ENCODE measurements at regions not wholly inside any gene's neighbourhood (a gene's known extent, or its start where the extent isn't known, plus 50 kb on each side); places are given as distances from the start of the nearest gene placed in this dataset.

DNA sequence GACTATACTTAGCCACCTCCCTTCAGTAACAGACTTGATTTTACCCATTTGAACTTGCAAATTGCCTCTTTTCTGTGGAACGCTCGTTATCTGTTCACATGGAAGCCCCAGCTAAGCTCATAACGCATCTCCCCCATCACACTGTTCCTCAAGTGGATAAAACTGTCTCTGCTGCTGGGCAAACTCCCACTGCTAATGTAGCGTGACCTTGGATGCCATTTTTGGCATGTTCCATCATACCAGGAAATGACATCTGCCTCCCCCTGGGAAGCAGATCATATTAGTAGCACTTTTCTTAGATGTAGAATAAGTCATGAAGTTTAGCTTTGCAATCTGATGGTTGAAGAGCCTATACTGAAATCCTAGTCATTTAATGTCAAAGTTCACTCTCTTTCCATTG, 528.7 kb upstream of the PLXNA2 start:
- TF ChIP-seq, protein P1, sequence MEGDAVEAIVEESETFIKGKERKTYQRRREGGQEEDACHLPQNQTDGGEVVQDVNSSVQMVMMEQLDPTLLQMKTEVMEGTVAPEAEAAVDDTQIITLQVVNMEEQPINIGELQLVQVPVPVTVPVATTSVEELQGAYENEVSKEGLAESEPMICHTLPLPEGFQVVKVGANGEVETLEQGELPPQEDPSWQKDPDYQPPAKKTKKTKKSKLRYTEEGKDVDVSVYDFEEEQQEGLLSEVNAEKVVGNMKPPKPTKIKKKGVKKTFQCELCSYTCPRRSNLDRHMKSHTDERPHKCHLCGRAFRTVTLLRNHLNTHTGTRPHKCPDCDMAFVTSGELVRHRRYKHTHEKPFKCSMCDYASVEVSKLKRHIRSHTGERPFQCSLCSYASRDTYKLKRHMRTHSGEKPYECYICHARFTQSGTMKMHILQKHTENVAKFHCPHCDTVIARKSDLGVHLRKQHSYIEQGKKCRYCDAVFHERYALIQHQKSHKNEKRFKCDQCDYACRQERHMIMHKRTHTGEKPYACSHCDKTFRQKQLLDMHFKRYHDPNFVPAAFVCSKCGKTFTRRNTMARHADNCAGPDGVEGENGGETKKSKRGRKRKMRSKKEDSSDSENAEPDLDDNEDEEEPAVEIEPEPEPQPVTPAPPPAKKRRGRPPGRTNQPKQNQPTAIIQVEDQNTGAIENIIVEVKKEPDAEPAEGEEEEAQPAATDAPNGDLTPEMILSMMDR (IDR thresholded peaks at IDR 0.05) = no peak
- no peak overlapping the region for H3K4me3 ChIP-seq
- no peak overlapping the region for H3K27ac ChIP-seq
- no peak for DNase-seq (ENCODE audit: low spot score)

DNA sequence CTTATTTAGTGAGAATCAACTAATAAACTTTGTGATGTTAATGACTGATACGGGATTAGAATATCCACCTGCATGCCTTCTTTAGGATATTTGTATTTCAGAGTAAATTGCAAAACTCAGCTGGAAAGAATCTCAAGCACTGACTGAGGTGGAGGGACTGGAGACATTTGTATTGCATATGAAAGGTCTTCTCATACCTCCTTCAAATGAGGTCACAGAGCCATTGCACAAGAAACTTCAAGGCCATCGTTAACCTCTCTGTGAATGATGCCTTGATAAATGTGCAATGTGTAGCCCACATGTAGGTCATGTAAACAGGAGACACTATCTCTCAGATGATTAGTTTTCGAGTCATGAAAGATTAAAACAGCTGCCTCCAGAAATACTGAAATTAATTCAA, 531.7 kb upstream of the PLXNA2 start:
- no peak overlapping the region for H3K4me3 ChIP-seq
- no peak overlapping the region for H3K27ac ChIP-seq
- no peak for DNase-seq (ENCODE audit: low spot score)
- TF ChIP-seq, protein P1 (IDR thresholded peaks at IDR 0.05) = no peak

DNA sequence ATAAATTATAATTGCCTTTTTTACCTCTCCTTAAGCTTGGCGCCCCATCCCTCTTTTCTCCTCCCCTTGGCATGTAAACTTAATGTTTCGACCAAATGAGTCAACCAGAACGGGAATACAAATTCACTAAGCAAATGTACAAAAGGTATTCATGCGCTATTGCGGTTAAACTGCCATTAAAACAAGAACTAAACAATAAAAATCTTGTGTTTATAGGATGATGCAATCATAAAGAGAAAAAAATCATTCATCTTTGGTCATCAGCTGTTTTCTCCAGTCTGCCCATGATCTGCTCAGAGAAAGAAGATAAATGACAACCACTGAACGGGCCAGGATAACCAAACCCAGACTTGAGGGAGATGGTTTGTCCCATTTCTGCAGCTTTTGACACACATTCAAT, 534.2 kb upstream of the PLXNA2 start:
- Histone ChIP-seq H3K27ac (no peak overlapping the region), H3K4me3 (no peak overlapping the region)
- TF ChIP-seq, protein P1 (IDR thresholded peaks at IDR 0.05) = no peak

GRCh38 chr1:208781391-208782045, 537.3 kb upstream of the PLXNA2 start:
- no peak overlapping the region for H3K27ac ChIP-seq
- TF ChIP-seq, protein P1 (IDR thresholded peaks at IDR 0.05) = no peak
- H3K4me3 ChIP-seq = no peak overlapping the region
- DNase-seq (ENCODE audit: low spot score) = no peak

More for the DNA sequence above, 534.2 kb upstream of the PLXNA2 start:
- DNase-seq (ENCODE audit: low spot score) = no peak

GRCh38 chr1:208782186-208782585, 538.0 kb upstream of the PLXNA2 start:
- H3K4me3 ChIP-seq = no peak overlapping the region
- TF ChIP-seq, protein P1 (IDR thresholded peaks at IDR 0.05) = no peak
- H3K27ac ChIP-seq = no peak overlapping the region
- no peak for DNase-seq (ENCODE audit: low spot score)

DNA sequence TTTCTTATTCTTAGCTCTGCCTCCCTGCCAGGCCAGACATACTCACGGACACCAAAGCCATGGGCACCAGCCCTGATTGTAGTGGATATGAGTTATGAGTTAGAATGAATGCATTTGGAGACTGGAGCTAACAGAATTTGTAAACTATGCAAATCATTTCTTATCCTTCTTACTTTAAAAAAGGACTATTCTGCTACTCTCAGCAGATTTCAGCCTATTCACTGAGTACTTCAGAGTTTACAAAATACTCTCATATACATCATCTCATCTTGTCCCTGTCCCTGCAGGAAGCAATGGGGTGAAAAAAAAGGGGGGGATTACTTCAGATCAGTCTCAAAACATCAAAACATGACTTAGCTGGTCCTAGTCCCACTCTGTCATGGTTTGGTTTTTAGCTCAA, 541.4 kb upstream of the PLXNA2 start:
- Histone ChIP-seq H3K27ac (no peak overlapping the region), H3K4me3 (no peak overlapping the region)
- TF ChIP-seq, protein P1 (IDR thresholded peaks at IDR 0.05) = no peak
- no peak for DNase-seq (ENCODE audit: low spot score)

DNA sequence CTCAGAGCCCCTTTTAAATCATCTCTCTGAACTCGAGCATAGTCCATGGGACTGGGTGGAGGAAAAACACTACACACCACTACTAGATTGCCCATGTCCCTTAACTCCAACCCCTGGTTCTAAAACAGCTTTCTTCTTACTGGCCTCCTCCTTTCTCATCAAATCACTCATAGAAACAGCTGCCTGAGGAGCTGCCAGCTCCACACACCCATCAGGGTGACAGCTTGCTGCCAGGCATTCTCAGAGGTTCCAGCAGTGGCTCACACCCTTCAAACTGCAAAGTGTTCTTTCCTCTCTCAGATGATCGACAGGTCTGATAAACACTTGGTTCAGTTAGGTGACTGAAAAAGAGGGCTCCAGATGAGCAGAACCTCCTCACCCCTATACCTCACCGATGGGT, 543.0 kb upstream of the PLXNA2 start:
- no peak for DNase-seq (ENCODE audit: low spot score)
- no peak overlapping the region for H3K4me3 ChIP-seq
- TF ChIP-seq, protein P1 (IDR thresholded peaks at IDR 0.05) = no peak
- no peak overlapping the region for H3K27ac ChIP-seq
